GM12878 (cell line): ENCODE measurements at regions not wholly inside any gene's neighbourhood (a gene's known extent, or its start where the extent isn't known, plus 50 kb on each side); places are given as distances from the start of the nearest gene placed in this dataset.

Source experiments
- ATAC-seq: fragments of 200-7000 bp; cut with Tn5 transposase; 3 replicates; pipeline ENCODE4 v1.9.1; 2020; ENCODE audit warnings: mild to moderate bottlenecking, moderate library complexity
- BruUV-seq: library from RNA; stranded (reverse); fragments of 400-500 nt; replicated peaks from 2 replicates; lab custom pipeline; 2021; lab: Mats Ljungman, UMichigan
- CTCF ChIA-PET: fragments of 300-600 bp; sonication (Branson Sonifier 250); formaldehyde crosslinking; extraction: SDS; loops from one replicate; lab custom pipeline; 2021; ENCODE audit warnings: inconsistent platforms; lab: Yijun Ruan, JAX
- POLR2A ChIA-PET: fragments of 350-600 bp; formaldehyde crosslinking; extraction: SDS; loops from one replicate; lab custom pipeline; 2021; ENCODE audit warnings: inconsistent platforms; lab: Charles Lee
- RAD21 ChIA-PET: fragments of 300-600 bp; sonication (Branson Sonifier 250); formaldehyde crosslinking; loops from one replicate; lab custom pipeline; 2023; ENCODE audit warnings: antibody characterized with exemption; ENCODE audit not compliant: unreplicated experiment; lab: Charles Lee
- SMC1A ChIA-PET: fragments of 300-600 bp; sonication (Branson Sonifier 250); formaldehyde crosslinking; loops from one replicate; lab custom pipeline; 2023; ENCODE audit not compliant: unreplicated experiment, uncharacterized antibody; lab: Charles Lee
- DNase-seq: peaks from one replicate; pipeline ENCODE4 v3.0.0-alpha.2; 2011; ENCODE audit warnings: low read depth, low spot score
- FAIRE-seq: peaks from 3 replicates; lab custom pipeline; 2011; peaks lifted over from hg19 to GRCh38; lab: Jason Lieb, UNC
- H2AFZ ChIP-seq: 2 replicates; pipeline ENCODE4 v1.6.0; 2011; ENCODE audit warnings: low read depth, low read length, control low read depth; ENCODE audit not compliant: control insufficient read depth
- H3K27ac ChIP-seq: 2 replicates; pipeline ENCODE4 v1.5.1; 2011; ENCODE audit warnings: control low read depth; ENCODE audit not compliant: control insufficient read depth, insufficient read depth
- H3K27me3 ChIP-seq, 2 experiments: replicated peaks in 1 of 2; 2 replicates each; pipeline versions ENCODE4 v1.6.0 to v1.6.1; 2011; ENCODE audit warnings: low read length in 1 of 2; ENCODE audit not compliant: control insufficient read depth in 2 of 2, insufficient read depth in 2 of 2
- H3K36me3 ChIP-seq, 2 experiments: 2 replicates each; pipeline ENCODE4 v1.5.1; 2011; ENCODE audit warnings: low read length in 1 of 2; ENCODE audit not compliant: control insufficient read depth in 2 of 2, insufficient read depth in 2 of 2
- H3K4me1 ChIP-seq: 2 replicates; pipeline ENCODE4 v1.6.1; 2011; ENCODE audit warnings: mild to moderate bottlenecking, low read length, moderate library complexity, mixed read lengths; ENCODE audit not compliant: control insufficient read depth, insufficient read depth
- H3K4me2 ChIP-seq: 2 replicates; pipeline ENCODE4 v1.6.0; 2011; ENCODE audit warnings: control low read depth; ENCODE audit not compliant: control insufficient read depth, insufficient read depth
- H3K4me3 ChIP-seq: fragments of 200-600 bp; sonication (generic); 2 replicates; pipeline ENCODE4 v1.5.1; 2016
- H3K79me2 ChIP-seq: 2 replicates; pipeline ENCODE4 v1.6.0; 2011; ENCODE audit warnings: low read length; ENCODE audit not compliant: control insufficient read depth, insufficient read depth
- H3K9ac ChIP-seq: 2 replicates; pipeline ENCODE4 v1.8.0; 2011; ENCODE audit warnings: low read length, control low read depth, mixed read lengths; ENCODE audit not compliant: control insufficient read depth, insufficient read depth
- H3K9me3 ChIP-seq: replicated peaks from 3 replicates; pipeline ENCODE4 v1.5.1; 2011; ENCODE audit warnings: mild to moderate bottlenecking, low read length; ENCODE audit not compliant: control insufficient read depth, insufficient read depth
- H4K20me1 ChIP-seq: 2 replicates; pipeline ENCODE4 v1.6.0; 2011; ENCODE audit not compliant: control insufficient read depth, insufficient read depth
- CHD1 ChIP-seq: IDR thresholded peaks from 2 replicates; pipeline ENCODE4 v1.6.1; 2012; ENCODE audit warnings: low read depth, low read length, improper control_type of control experiment
- CREM ChIP-seq: IDR thresholded peaks from 2 replicates; pipeline ENCODE4 v1.6.1; 2014; ENCODE audit warnings: antibody characterized with exemption, low read depth
- CUX1 ChIP-seq: IDR thresholded peaks from 2 replicates; pipeline ENCODE4 v1.6.1; 2012; ENCODE audit warnings: improper control_type of control experiment, low read depth, low read length; ENCODE audit not compliant: insufficient replicate concordance
- DPF2 ChIP-seq: fragments of 450-650 bp; IDR thresholded peaks from 2 replicates; pipeline ENCODE4 v1.6.1; 2017; ENCODE audit warnings: mild to moderate bottlenecking
- ELK1 ChIP-seq: IDR thresholded peaks from 2 replicates; pipeline ENCODE4 v1.6.1; 2012; ENCODE audit warnings: low read depth, low read length, improper control_type of control experiment
- KLF5 ChIP-seq: fragments of 450-650 bp; IDR thresholded peaks from 2 replicates; pipeline ENCODE4 v1.6.1; 2014; ENCODE audit warnings: mild to moderate bottlenecking; ENCODE audit not compliant: partially characterized antibody
- NR2C2 ChIP-seq: IDR thresholded peaks from 2 replicates; pipeline ENCODE4 v1.6.1; 2011; ENCODE audit warnings: borderline replicate concordance, low read depth; ENCODE audit not compliant: control insufficient read depth, insufficient read length
- SREBF2 ChIP-seq: IDR thresholded peaks from 2 replicates; pipeline ENCODE4 v1.6.1; 2012; ENCODE audit warnings: mild to moderate bottlenecking, low read length
- WGBS: methylation state at CpG from one replicate; pipeline ENCODE4 v1.1.6; 2016; ENCODE audit warnings: low lambda C conversion rate; ENCODE audit not compliant: insufficient replicate concordance, insufficient coverage; ENCODE audit errors: missing lambda C conversion rate; 5-methylcytosine and 5-hydroxymethylcytosine counted together
- in situ Hi-C: fragments of 300-500 bp; cut with MboI; formaldehyde crosslinking; loops from 9 replicates; pipeline ENCODE4 v1.14.3; 2018; ENCODE audit warnings: mixed read lengths
- intact Hi-C: fragments of 100-400 bp; cut with micrococcal nuclease; formaldehyde crosslinking; loops from one replicate; pipeline ENCODE4 v1.14.2; 2022; ENCODE audit not compliant: unreplicated experiment

- in situ Hi-C loops (no loop called here), intact Hi-C loops (no loop called here)
- Histone ChIP-seq H3K9ac (no peak overlapping the region), H3K4me2 (no peak overlapping the region), H3K27ac (no peak overlapping the region), H3K27me3 (no peaks in the 10 kb centered on the region), H3K9me3 (no peaks in the 10 kb centered on the region), H4K20me1 (no peaks in the 10 kb centered on the region), H3K4me1 (no peaks in the 10 kb centered on the region), H3K36me3 (no peaks in the 10 kb centered on the region), H3K79me2 (no peaks in the 10 kb centered on the region), H2AFZ (no peak overlapping the region), H3K4me3 (no peak overlapping the region)
- 3% methylated on average over 3 of the region's 3 CpGs for WGBS
- no TSS peak for BruUV-seq
- CTCF ChIA-PET, result no interaction called here
- TF ChIP-seq DPF2 (no peak), CUX1 (no peak), ELK1 (no peak), KLF5 (no peak), NR2C2 (no peak), SREBF2 (no peak), CREM (no peak), CHD1 (no peak)
- DNase-seq, result no peak
- SMC1A ChIA-PET, result no interaction called here
- POLR2A ChIA-PET, result no interaction called here
- ATAC-seq, result no peak
- FAIRE-seq, result no peak
- RAD21 ChIA-PET, result no interaction called here
Observed at GRCh38 chrX:138847930-138848329, 136.4 kb upstream of the FGF13 start.
